ENCODE measurements at regions not wholly inside any gene's neighbourhood (a gene's known extent, or its start where the extent isn't known, plus 50 kb on each side); places are given as distances from the start of the nearest gene placed in this dataset.
A peak's percentile ranks its signal among the peaks of the same experiment; 100 is the strongest.

- TF ChIP-seq ETS1 (conservative IDR thresholded peaks at IDR 0.05; ENCODE audit: control insufficient read depth, low read depth, low read length) (no peak), KDM4B (IDR thresholded peaks at IDR 0.05; ENCODE audit: borderline replicate concordance in 2 of 2, low read depth in 1 of 2) (0 out of 4 replicates have a peak, but pooled peaks of 1 of the 2 experiments have one; percentile 51), KDM5B (IDR thresholded peaks at IDR 0.05; ENCODE audit: insufficient replicate concordance, low read depth, low read length) (peak; percentile 54), PRMT5 (CRISPR knock-in tag; IDR thresholded peaks at IDR 0.05) (0 out of 2 replicates have a peak, but pooled peaks have one; percentile 24), MXI1 (IDR thresholded peaks at IDR 0.05; ENCODE audit: low read depth, low read length) (0 out of 2 replicates have a peak, but pooled peaks have one; percentile 14), RERE (CRISPR knock-in tag; IDR thresholded peaks at IDR 0.05; ENCODE audit: borderline replicate concordance) (no peak), RBM22 (IDR thresholded peaks at IDR 0.05; ENCODE audit: low read depth, low read length, poor library complexity, severe bottlenecking) (no peak), ELF1 (tag; IDR thresholded peaks at IDR 0.05) (no peak), ILF3 (IDR thresholded peaks at IDR 0.05; ENCODE audit: borderline replicate concordance) (no peak), CREM (IDR thresholded peaks at IDR 0.05; ENCODE audit: low read depth) (peak; percentile 44), MAZ (CRISPR knock-in tag; conservative IDR thresholded peaks at IDR 0.05 in 1 of 2, IDR thresholded peaks at IDR 0.05 in 1 of 2) (peak in 1 of 2 experiments; percentile 65; a peak in 2 of 4 replicates), ZNF316 (IDR thresholded peaks at IDR 0.05) (no peak)
- TF ChIP-seq, protein P1, sequence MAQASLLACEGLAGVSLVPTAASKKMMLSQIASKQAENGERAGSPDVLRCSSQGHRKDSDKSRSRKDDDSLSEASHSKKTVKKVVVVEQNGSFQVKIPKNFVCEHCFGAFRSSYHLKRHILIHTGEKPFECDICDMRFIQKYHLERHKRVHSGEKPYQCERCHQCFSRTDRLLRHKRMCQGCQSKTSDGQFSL (CRISPR knock-in tag; IDR thresholded peaks at IDR 0.05): no peak
- TF ChIP-seq, protein P1 (tag; IDR thresholded peaks at IDR 0.05): no peak
- TF ChIP-seq, protein P2, sequence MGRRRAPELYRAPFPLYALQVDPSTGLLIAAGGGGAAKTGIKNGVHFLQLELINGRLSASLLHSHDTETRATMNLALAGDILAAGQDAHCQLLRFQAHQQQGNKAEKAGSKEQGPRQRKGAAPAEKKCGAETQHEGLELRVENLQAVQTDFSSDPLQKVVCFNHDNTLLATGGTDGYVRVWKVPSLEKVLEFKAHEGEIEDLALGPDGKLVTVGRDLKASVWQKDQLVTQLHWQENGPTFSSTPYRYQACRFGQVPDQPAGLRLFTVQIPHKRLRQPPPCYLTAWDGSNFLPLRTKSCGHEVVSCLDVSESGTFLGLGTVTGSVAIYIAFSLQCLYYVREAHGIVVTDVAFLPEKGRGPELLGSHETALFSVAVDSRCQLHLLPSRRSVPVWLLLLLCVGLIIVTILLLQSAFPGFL (CRISPR knock-in tag; IDR thresholded peaks at IDR 0.05): no peak
Observed at GRCh38 chr21:9838738-9839642, 682.4 kb upstream of the TPTE start (continued).
